Adrenal gland (tissue), 9 donors: ENCODE measurements at regions not wholly inside any gene's neighbourhood (a gene's known extent, or its start where the extent isn't known, plus 50 kb on each side); places are given as distances from the start of the nearest gene placed in this dataset.

Experiments
- DNase-seq, 7 donors: peaks; one replicate each; pipeline ENCODE4 v3.0.0-alpha.2; 2019 to 2020
- H3K27ac ChIP-seq, 5 donors: fragments of 200-600 bp; sonication (generic) in 4 of 5; 1 replicate in 3 of 5; 2 replicates in 2 of 5; pipeline versions ENCODE4 v1.5.1 to v1.8.0; 2016 to 2020; ENCODE audit warnings: mild to moderate bottlenecking in 1 of 5
- H3K27me3 ChIP-seq: fragments of 200-600 bp; 2 replicates; pipeline ENCODE4 v1.8.0; 2021
- H3K36me3 ChIP-seq, 2 donors: fragments of 200-600 bp; replicated peaks in 1 of 2; 1 replicate in 1 of 2; 2 replicates in 1 of 2; pipeline versions ENCODE4 v1.5.1 to v1.8.0; 2018 to 2022
- H3K4me1 ChIP-seq, 2 donors: fragments of 200-600 bp; replicated peaks in 1 of 2; 1 replicate in 1 of 2; 2 replicates in 1 of 2; pipeline versions ENCODE4 v1.5.1 to v1.8.0; 2018 to 2021
- H3K4me3 ChIP-seq, 4 donors: fragments of 200-600 bp; sonication (generic) in 3 of 4; one replicate each; pipeline ENCODE4 v1.5.1; 2016 to 2018
- H3K9me3 ChIP-seq, 3 donors: fragments of 200-600 bp; sonication (generic) in 1 of 3; replicated peaks in 1 of 3; 1 replicate in 2 of 3; 2 replicates in 1 of 3; pipeline versions ENCODE4 v1.5.1 to v1.8.0; 2016 to 2021
- POLR2A ChIP-seq, 2 donors: fragments of 450-650 bp; IDR thresholded peaks; one replicate each; pipeline ENCODE4 v1.6.1; 2017; ENCODE audit warnings: antibody characterized with exemption in 2 of 2, mild to moderate bottlenecking in 2 of 2, moderate library complexity in 1 of 2
- WGBS, 4 donors: extraction: QIAGEN DNeasy Blood & Tissue Kit in 2 of 4; methylation state at CpG; one replicate each; pipeline versions ENCODE4 v1.1.5 to v1.1.7; 2013 to 2017; 5-methylcytosine and 5-hydroxymethylcytosine counted together
- intact Hi-C, 2 donors: fragments of 100-400 bp; cut with DNase I; formaldehyde crosslinking; loops; one replicate each; pipeline versions ENCODE4 v1.14.1 to v1.15.0; 2022 to 2023
- TF ChIP-seq, protein P1 (sequence below), 6 experiments: fragments of 450-650 bp in 4 of 6; fragments of 200-600 bp in 2 of 6; sonication (generic) in 1 of 6; IDR thresholded peaks; 1 replicate in 5 of 6; 2 replicates in 1 of 6; pipeline versions ENCODE4 v1.5.1 to v1.8.0; 2016 to 2021; ENCODE audit warnings: antibody characterized with exemption in 6 of 6, mild to moderate bottlenecking in 2 of 6, moderate library complexity in 1 of 6
- donor health status: healthy with polysubstance abuse.
- donor health status: Bipolar disorder and iron deficiency.
- donor health status: DM: yes; HTN: yes; CAD: no.
- donor health status: DM: no; HTN: no; CAD: no.
- donor health status: DM: no; HTN: no; CAD: no.

DNA sequence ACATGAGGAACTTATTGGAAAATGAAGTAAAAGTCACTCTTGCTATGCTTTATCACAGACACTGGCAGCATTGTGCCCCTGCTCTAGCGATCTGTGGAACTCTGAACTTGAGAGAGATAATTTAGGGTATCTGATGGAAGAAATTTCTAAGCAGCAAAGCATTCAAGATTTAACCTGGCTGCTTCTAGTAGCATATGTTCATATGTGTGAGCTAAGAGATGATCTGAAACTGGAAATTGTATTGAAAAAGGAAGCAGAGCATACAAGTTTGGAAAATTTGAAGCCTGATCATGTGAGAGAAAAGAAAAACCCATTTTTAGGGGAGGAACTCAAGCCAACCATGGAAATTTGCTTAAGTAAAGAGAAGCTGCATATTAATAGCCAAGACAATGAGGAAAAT is 657.7 kb downstream of the TRAM1L1 start:
- peaks cover 0 to 4% (median 4%) of the 10 kb centered on the region in 3 donors for H3K9me3 ChIP-seq
- no peak for TF ChIP-seq POLR2A (IDR thresholded peaks at IDR 0.05)
- TF ChIP-seq, protein P1, sequence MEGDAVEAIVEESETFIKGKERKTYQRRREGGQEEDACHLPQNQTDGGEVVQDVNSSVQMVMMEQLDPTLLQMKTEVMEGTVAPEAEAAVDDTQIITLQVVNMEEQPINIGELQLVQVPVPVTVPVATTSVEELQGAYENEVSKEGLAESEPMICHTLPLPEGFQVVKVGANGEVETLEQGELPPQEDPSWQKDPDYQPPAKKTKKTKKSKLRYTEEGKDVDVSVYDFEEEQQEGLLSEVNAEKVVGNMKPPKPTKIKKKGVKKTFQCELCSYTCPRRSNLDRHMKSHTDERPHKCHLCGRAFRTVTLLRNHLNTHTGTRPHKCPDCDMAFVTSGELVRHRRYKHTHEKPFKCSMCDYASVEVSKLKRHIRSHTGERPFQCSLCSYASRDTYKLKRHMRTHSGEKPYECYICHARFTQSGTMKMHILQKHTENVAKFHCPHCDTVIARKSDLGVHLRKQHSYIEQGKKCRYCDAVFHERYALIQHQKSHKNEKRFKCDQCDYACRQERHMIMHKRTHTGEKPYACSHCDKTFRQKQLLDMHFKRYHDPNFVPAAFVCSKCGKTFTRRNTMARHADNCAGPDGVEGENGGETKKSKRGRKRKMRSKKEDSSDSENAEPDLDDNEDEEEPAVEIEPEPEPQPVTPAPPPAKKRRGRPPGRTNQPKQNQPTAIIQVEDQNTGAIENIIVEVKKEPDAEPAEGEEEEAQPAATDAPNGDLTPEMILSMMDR (IDR thresholded peaks at IDR 0.05): no peak
- H3K36me3 ChIP-seq: no peaks in the 10 kb centered on the region
- no peaks in the 10 kb centered on the region for H3K27me3 ChIP-seq
- DNase-seq: no peak
- 78 to 96% (median 93%) methylated on average over 1 of the region's 1 CpG for WGBS, 4 donors
- H3K4me3 ChIP-seq: no peak overlapping the region
- no peak overlapping the region for H3K27ac ChIP-seq
- intact Hi-C loops: no loop called here
- no peaks in the 10 kb centered on the region for H3K4me1 ChIP-seq

DNA sequence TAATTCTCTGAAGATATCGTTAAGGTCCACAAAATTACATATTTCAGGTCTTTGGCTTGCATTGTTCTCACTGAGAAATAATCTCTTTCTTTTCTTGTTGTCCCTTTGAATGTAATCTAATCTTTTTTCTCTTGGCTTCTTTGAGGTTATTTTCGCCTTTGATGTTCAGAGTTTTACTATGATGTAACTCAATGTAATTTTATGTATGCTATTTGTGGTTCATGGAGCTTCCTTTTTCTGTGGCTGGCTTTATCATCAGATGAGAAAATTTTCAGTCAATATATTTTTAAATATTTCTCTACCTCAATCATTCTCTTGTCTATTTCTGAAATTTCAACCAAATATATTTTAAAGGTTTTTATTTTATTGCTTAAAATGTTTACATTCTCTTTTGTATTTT is 672.2 kb downstream of the TRAM1L1 start:
- no peak for DNase-seq
- H3K36me3 ChIP-seq: no peaks in the 10 kb centered on the region
- H3K4me1 ChIP-seq: no peaks in the 10 kb centered on the region
- no peak overlapping the region for H3K4me3 ChIP-seq
- WGBS, 4 donors: 65 to 80% (median 76%) methylated on average over 2 of the region's 2 CpGs
- H3K9me3 ChIP-seq: no peaks in the 10 kb centered on the region
- H3K27me3 ChIP-seq: no peaks in the 10 kb centered on the region
- TF ChIP-seq, protein P1 (IDR thresholded peaks at IDR 0.05): no peak
- H3K27ac ChIP-seq: no peak overlapping the region
- intact Hi-C loops: no loop called here

DNA sequence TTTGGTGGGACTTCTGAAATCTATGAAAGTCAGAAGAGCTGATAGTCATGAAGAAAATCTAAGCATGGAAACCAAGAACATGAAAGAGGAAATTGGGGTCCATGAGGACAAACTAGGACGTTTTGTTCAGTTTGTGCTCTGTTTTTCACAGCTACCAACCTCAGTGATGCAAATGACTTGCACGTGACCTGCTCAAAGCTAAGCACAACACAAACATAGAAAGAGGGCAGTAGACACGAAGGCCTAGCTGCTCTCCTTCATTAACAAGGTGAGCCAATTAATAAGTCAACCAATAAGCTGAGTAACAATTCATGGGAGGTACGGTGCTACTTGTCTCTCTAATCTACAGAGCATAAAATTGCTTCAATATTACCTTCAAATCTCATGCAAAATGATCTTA is 684.1 kb downstream of the TRAM1L1 start:
- peaks cover 0 to 4% (median 0%) of the 10 kb centered on the region in 3 donors for H3K9me3 ChIP-seq
- H3K4me3 ChIP-seq: no peak overlapping the region
- H3K27me3 ChIP-seq: no peaks in the 10 kb centered on the region
- DNase-seq: no peak
- H3K4me1 ChIP-seq: no peaks in the 10 kb centered on the region
- TF ChIP-seq, protein P1 (IDR thresholded peaks at IDR 0.05): no peak
- no peak for TF ChIP-seq POLR2A (IDR thresholded peaks at IDR 0.05)
- intact Hi-C loops: no loop called here
- H3K36me3 ChIP-seq: no peaks in the 10 kb centered on the region
- 63 to 73% (median 66%) methylated on average over 4 of the region's 4 CpGs for WGBS, 4 donors
- no peak overlapping the region for H3K27ac ChIP-seq

DNA sequence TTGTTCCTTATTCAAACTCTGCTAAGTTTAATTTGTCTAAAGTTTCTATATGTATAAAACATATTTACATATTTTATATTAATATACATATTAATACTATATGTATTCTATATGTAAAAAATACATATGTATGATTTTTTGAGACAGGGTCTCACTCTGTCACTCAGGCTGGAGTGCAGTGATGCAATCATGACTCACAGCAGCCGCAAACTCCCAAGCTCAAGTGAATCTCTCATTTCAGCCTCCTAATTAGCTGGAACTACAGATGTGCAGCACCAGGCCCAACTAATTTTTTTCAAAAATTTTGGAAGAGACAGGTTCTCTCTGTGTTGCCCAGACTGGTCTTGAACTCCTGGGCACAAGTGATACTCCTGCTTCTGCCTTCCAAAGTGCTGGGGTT is 684.9 kb downstream of the TRAM1L1 start:
- WGBS, 4 donors: 42 to 100% (median 90%) methylated on average over 1 of the region's 1 CpG
- no peaks in the 10 kb centered on the region for H3K36me3 ChIP-seq

More for the DNA sequence above, 684.9 kb downstream of the TRAM1L1 start:
- Histone ChIP-seq H3K27ac (no peak overlapping the region), H3K9me3 (peaks cover 0 to 4% (median 0%) of the 10 kb centered on the region in 3 donors), H3K27me3 (no peaks in the 10 kb centered on the region), H3K4me1 (no peaks in the 10 kb centered on the region), H3K4me3 (no peak overlapping the region)
- TF ChIP-seq, protein P1 (IDR thresholded peaks at IDR 0.05): no peak
- no peak for TF ChIP-seq POLR2A (IDR thresholded peaks at IDR 0.05)
- no peak for DNase-seq
- intact Hi-C loops: no loop called here
